ENCODE measurements at regions not wholly inside any gene's neighbourhood (a gene's known extent, or its start where the extent isn't known, plus 50 kb on each side); places are given as distances from the start of the nearest gene placed in this dataset.

DNA sequence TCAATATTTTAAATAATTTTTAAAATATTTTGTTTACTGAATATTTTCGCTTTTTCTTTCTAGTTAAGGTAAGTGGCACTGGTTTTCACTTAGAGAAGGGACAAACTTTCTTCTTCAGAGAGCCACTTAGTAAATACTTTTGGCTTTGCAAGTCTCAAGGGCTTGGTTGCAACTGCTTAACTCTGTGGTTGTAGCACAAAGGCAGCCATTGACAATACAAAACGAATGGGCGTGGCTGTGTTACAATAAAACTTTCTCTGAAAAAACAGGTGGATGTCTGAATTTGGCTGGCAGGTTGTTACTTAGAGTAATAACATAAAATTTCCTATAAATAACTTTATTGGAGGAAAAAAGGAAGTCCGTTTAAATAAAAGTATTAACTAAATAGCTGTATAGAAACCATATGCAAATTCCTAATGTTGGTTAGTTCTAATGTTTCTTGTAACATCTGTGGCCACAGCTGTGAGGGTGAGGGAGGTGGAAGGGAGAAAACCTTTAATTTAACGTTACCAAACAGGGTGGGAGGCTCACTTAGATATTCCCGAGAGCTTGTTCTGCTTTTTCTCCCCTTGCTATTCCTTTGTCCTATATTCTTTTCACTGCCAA, 62.4 kb upstream of the TNP1 start:
- no peak for DNase-seq

- no peak for DNase-seq
Measured at GRCh38 chr2:216920937-216921456, 61.1 kb upstream of the TNP1 start.

DNA sequence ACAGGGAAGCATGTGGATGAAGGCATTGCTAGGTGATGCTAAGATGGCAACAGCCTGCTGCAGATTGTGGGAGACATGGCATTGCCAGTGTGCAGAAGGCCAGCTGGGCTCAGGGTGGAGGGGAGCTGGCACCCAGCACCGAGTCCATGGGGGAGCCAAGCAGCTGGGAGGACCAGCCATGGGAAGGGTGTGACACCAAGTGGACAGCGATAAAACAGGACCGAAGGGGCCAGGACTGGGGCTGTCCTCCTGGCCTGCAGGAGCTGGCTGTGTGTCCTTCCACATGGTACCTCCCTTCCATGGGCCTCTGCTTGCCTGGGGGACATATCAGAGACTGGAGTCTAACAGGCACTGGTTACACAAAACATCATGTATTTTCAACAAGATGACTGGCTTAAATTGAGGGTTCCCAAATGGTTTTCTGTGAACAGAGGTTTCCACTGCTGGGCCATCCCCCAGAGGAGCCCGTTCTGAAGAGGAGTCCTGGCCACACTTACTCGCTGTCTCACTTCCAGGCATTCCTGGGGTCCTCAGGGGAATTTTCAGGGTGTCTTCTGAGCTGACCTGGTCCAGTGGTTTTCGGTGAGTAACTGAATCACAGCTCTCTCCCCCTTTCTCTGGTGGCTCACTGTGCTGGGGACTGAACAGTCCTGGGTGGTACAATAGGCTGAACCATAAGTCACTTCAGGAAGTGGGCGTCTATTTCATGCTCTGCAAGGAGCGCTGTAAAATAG, 60.4 kb upstream of the TNP1 start:
- no peak for DNase-seq

DNA sequence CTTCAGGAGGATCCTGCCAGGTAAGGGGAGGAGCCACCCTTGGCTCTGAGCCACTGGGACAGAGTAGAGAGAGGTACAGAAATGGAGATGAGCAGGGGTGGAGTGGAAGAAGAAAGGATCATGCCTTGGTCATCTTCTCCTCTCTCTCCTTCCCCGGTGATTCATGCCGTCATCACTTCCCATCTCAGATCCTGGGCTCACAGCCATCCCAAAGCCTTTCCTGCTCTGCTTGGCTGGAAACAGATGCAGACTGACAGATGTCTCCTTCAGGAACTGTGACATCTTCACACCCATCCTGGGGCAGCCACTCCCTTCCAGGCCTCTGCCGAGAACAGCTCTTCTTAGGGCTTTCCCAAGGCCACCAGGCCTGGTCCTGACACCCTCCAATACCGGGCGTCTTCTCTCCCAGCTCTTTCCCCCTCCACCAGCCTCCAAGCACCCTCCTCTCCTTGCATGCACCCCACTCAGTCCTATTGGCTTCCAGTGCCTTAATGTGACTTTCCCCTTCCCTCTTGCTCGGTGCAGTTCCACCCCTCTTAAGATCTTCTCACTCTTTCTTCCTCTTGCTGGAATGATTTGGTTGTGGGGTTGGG, 58.3 kb upstream of the TNP1 start:
- DNase-seq, result no peak

DNA sequence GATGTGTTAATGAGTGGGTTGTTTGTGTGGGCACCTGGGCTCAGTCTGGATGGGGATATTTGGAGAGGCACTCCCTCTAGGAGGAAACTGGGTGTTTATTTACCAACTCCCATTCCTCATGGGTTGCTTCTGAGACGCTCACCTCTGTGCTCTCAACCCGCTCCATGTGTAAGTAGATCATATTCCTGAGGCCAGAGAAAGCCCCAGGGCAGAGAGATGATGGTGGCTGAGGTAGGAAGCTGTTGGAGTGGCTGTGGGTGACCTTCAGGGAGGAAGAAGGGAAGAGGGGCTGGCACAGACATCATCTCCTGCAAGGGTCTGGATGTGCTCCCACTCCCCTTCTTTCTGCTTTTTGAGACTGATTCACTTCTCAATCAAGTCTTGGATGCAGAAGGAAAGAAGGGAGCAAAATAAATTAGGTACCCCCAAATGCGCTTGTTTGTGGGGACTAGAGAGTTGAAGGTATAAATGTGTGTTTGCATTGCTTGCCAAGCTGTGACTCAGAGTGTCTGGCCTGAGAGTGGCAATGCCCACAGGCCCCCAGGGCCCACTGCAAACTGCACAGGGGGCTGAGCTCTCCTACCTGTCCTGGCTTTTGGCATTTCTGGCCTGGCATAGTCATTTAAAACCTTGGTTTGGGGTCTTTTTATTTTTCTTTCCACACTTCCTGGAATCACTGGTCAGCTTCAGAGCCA, 57.2 kb upstream of the TNP1 start:
- DNase-seq, result no peak

DNA sequence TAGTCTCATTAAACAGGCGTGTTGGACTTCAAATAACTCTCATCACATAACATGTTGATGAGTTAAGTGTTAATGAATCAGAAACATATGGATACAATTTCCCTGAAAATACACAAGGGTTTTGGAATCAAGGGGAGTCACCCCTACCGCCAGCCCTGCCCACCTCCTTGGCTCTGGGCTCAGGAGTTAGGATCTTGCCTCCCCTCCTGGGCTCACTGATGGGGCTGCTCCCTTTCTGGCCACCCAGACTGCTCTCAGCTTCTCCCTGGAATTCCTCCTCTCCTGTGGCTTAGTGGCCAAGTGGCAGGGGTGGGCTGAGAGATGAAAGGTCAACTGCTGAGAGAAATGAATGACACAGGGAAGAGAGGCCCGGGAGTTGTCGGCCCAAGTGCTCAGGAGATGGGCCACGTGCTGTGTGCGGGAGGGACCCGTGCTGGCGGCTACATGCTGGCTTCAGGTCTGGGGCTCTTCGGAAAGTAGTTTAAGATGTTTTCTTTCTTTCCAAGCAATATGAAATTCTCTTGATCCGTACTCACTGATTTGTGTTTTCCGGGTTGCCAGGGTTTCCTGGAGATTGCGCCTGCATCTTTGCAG, 55.8 kb upstream of the TNP1 start:
- no peak for DNase-seq

- DNase-seq, result no peak
Measured at GRCh38 chr2:216914491-216914890, 54.6 kb upstream of the TNP1 start.

DNA sequence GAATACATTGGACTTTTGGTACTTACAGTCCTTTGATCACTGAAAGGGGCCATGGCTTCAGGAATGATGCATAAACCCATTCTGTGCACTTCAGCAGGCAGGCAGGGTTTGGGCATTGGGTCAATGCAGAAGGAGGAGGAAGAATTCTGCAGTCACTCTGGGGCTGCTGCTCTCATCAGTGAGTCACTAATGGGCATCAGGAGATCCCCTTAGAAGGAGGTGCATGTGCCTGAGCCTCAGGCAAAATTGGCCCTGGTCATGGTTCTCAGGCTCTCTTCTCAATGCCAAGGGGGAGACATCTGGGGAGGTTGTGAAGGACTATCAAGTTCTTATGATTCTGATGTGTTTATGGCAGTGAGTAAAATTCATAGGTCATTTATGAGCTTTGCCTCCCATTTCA, 52.0 kb upstream of the TNP1 start:
- DNase-seq, result no peak

GRCh38 chr2:216911008-216911407, 51.1 kb upstream of the TNP1 start:
- DNase-seq, result no peak

DNA sequence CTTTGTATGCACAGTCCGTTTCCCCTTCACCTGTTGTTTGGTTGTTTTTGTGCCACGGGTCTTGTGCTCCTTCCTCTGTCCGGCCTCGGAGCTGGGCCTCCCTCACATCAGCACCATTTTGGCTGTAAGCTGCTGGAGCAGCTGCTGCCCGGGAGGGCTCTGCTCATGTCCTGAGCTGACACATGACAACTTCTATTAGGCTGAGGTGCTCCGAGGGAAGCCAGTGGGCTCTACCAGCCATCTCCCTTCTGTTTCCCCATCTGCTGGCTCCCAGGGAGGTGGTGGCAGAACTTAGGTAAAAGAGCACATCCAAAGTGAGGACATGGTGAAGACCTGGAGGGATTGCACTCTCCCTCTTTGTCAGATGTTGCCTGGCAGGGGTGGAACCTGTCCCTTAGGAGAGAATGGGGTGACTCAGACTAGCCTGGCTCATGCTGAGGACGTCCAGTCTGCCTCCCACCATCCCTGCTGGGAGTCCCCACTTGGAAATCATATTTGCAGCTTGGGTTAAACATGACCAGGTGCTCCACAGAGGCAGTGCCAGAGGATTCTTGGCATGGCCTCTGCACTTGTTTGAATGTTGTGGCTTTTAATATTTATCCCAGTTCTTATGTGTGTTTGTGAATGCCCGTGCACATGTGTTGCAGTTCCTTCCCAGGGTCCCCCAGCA, 49.8 kb upstream of the TNP1 start:
- no peak for DNase-seq
